HTR-8/SVneo (cell line): ENCODE measurements at regions not wholly inside any gene's neighbourhood (a gene's known extent, or its start where the extent isn't known, plus 50 kb on each side); places are given as distances from the start of the nearest gene placed in this dataset.
A peak's percentile ranks its signal among the peaks of the same experiment; 100 is the strongest.
"Not testable (repeated sequence)": the region's sequence is repeated elsewhere in the genome, so short reads cannot be mapped to it uniquely, and the experiment has no call there.

ENCODE experiments used
- DNase-seq: peaks from one replicate; pipeline ENCODE4 v3.0.0; 2011; ENCODE audit warnings: low spot score, mixed read lengths; ENCODE audit not compliant: insufficient read length
- FAIRE-seq: peaks from 2 replicates; lab custom pipeline; 2011; peaks lifted over from hg19 to GRCh38; lab: Jason Lieb, UNC

GRCh38 chr17:52515927-52516326 is 357.4 kb upstream of the CA10 start:
- DNase-seq = no peak
- FAIRE-seq = no peak

GRCh38 chr17:52505601-52506000 is 347.1 kb upstream of the CA10 start:
- no peak for FAIRE-seq
- no peak for DNase-seq

GRCh38 chr17:52504081-52504480 is 345.6 kb upstream of the CA10 start:
- FAIRE-seq (no peak), DNase-seq (no peak)

- DNase-seq (no peak), FAIRE-seq (no peak)
Measured at GRCh38 chr17:52495646-52496045, 337.1 kb upstream of the CA10 start.

GRCh38 chr17:52482271-52482670 is 323.8 kb upstream of the CA10 start:
- no peak for FAIRE-seq
- no peak for DNase-seq

- DNase-seq (no peak), FAIRE-seq (no peak)
Measured at GRCh38 chr17:52477824-52478699, 319.5 kb upstream of the CA10 start.

- FAIRE-seq (no peak), DNase-seq (no peak)
Measured at GRCh38 chr17:52476638-52477313, 318.3 kb upstream of the CA10 start.

GRCh38 chr17:52470553-52470952 is 312.0 kb upstream of the CA10 start:
- DNase-seq (no peak), FAIRE-seq (no peak)

- DNase-seq (no peak), FAIRE-seq (no peak)
Measured at GRCh38 chr17:52465407-52465806, 306.9 kb upstream of the CA10 start.

- no peak for FAIRE-seq
Measured at GRCh38 chr17:52451294-52451861, 292.9 kb upstream of the CA10 start.

GRCh38 chr17:52442350-52442749 is 283.8 kb upstream of the CA10 start:
- DNase-seq = no peak
- FAIRE-seq = no peak

More at GRCh38 chr17:52451294-52451861, 292.9 kb upstream of the CA10 start:
- DNase-seq = no peak

GRCh38 chr17:52420555-52421078 is 262.1 kb upstream of the CA10 start:
- DNase-seq = no peak
- FAIRE-seq = no peak

- no peak for FAIRE-seq
- DNase-seq = no peak
Measured at GRCh38 chr17:52419229-52419641, 260.7 kb upstream of the CA10 start.

- DNase-seq (no peak), FAIRE-seq (no peak)
Measured at GRCh38 chr17:52410781-52411180, 252.3 kb upstream of the CA10 start.

GRCh38 chr17:52409222-52409621 is 250.7 kb upstream of the CA10 start:
- not testable (repeated sequence) for FAIRE-seq, DNase-seq

GRCh38 chr17:52395308-52395707 is 236.8 kb upstream of the CA10 start:
- DNase-seq (no peak), FAIRE-seq (peak; percentile 74)

GRCh38 chr17:52390422-52390821 is 231.9 kb upstream of the CA10 start:
- no peak for DNase-seq
- FAIRE-seq = no peak

GRCh38 chr17:52389632-52390031 is 231.1 kb upstream of the CA10 start:
- DNase-seq (no peak), FAIRE-seq (no peak)

GRCh38 chr17:52388941-52389340 is 230.4 kb upstream of the CA10 start:
- DNase-seq = no peak
- FAIRE-seq = no peak

GRCh38 chr17:52384695-52385094 is 226.2 kb upstream of the CA10 start:
- no peak for DNase-seq
- no peak for FAIRE-seq
